ENCODE measurements at regions not wholly inside any gene's neighbourhood (a gene's known extent, or its start where the extent isn't known, plus 50 kb on each side); places are given as distances from the start of the nearest gene placed in this dataset.

- DNase-seq (ENCODE audit: low read depth, low spot score), result no peak
Observed at GRCh38 chr2:48138898-48139297, 175.6 kb upstream of the FOXN2 start.

- DNase-seq (ENCODE audit: low read depth, low spot score), result no peak
Observed at GRCh38 chr2:48140586-48140985, 173.9 kb upstream of the FOXN2 start.

DNA sequence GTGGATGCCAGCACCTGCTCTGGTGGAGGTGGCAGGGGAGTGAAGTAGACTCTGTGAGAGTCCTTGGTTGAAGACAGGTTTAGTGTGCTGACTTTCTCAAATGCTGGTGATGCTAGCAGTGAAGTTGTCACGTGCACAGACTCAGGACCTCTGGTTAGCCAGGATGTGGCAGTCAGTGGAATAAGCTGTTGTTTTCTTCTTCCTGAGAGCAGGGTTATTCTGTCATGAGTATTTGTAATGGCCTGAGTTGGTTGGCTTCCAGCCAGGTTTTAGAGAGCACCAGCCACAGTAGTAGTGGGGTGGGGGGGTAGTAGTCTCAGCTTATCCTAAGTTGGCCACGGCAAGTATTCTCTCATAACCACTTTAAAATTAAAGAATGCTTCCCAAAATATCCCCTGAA is 169.7 kb upstream of the FOXN2 start:
- DNase-seq (ENCODE audit: low read depth, low spot score), result no peak

DNA sequence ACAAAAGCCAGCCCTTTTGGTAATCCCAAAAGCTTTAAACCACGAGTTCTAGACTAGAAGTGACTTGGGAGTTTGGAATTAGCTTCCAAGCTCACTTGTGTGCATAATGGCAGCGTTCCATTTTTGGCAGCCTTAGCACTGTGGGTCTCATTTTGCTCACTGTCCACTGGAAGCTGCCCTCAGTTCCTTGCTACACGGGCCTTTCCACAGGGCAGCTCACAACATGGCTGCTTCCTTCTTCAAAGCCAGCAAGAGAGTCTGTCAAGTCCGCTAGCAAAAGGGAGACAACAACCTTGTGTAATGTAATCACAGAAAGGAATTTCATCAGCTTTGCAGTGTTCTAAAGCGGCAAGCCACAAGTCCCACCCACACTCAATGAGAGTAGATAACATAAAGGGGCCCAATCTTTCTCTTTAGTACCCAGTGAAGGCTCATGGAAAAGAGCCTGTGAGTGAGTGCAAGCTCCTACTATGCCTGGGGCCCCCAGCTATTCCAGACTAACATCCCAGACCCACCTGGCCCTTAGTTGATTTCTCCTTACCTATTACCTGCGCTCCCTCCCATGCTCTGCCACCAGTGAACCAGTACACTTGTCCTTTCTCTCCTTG is 168.5 kb upstream of the FOXN2 start:
- DNase-seq (ENCODE audit: low read depth, low spot score), result no peak

GRCh38 chr2:48146552-48146951 is 167.9 kb upstream of the FOXN2 start:
- DNase-seq (ENCODE audit: low read depth, low spot score), result no peak

DNA sequence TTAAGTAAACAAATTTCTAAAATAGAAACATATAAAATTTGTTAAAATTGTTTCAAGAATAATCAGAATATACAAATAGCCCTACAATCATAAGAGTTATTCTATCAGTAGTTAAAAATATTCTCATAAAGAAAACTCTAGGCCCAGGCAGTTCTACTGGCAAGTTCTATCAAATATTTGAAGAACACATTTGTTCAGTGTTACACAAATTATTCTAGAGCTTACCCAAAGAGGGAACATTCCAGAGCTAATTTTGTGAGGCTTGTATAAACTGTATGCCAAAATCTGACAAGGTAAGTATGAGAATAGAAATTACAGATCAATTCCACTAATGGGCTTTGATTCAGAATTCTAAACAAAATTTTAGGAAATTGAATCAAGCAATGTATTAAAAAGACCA is 166.8 kb upstream of the FOXN2 start:
- DNase-seq (ENCODE audit: low read depth, low spot score), result no peak

- DNase-seq (ENCODE audit: low read depth, low spot score), result no peak
Observed at GRCh38 chr2:48148841-48149430, 165.5 kb upstream of the FOXN2 start.

GRCh38 chr2:48157150-48157549 is 157.3 kb upstream of the FOXN2 start:
- DNase-seq (ENCODE audit: low read depth, low spot score), result no peak

GRCh38 chr2:48161628-48162027 is 152.9 kb upstream of the FOXN2 start:
- DNase-seq (ENCODE audit: low read depth, low spot score), result no peak

DNA sequence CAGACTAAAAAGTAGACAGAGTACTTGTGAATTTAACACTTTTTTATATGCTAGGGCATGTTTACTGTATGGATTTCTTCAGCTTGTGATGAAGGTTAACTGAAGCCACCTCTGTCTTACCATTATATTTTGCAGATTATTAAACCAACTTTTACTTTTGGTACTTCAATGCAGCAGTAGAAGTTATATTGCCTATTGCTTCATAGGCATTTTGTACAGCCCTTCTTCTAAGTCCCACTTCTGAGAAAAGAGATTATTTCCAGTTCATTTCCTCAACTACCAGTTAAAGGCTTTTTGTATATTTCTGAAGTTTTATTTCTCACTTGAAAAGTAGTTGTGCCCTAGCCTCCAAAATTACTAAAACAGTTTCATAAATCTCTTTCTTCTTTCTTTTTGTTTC is 151.7 kb upstream of the FOXN2 start:
- DNase-seq (ENCODE audit: low read depth, low spot score), result no peak

GRCh38 chr2:48165070-48165753 is 149.3 kb upstream of the FOXN2 start:
- no peak for DNase-seq (ENCODE audit: low read depth, low spot score)

GRCh38 chr2:48169141-48169592 is 145.3 kb upstream of the FOXN2 start:
- no peak for DNase-seq (ENCODE audit: low read depth, low spot score)

DNA sequence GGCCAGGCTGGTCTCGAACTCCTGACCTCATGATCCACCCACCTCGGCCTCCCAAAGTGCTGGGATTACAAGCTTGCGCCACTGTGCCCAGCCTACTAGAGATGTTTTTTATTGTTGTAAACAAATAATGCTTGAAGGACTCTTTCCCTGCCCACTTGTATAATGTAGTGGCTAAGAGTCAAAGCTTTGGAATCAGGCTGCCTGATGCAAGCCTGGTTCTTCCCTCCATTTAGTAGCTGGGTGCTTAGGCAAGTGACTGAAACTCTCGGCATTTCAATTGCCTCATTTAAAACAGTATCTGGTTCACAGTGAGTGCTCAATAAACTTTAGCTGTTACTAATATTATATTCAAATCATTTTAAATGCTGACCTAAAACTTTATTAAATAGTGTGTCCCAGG is 144.2 kb upstream of the FOXN2 start:
- no peak for DNase-seq (ENCODE audit: low read depth, low spot score)

DNA sequence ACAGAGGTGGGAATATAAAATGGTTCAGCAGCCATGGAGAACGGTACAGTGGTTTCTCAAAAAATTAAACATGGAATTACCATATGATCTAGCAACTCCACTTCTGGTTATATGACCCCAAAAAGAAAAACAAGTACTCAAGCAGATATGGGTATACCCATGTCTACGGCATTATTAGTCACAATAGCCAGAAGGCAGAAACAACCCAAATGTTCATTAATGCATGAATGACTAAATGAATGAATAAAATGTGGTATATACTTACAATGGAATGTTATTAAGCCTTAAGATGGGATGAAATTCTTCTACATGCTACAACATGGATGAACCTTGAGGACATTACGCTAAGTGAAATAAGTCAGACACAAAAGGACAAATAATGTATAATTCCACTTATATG is 141.3 kb upstream of the FOXN2 start:
- no peak for DNase-seq (ENCODE audit: low read depth, low spot score)

GRCh38 chr2:48174503-48174902 is 140.0 kb upstream of the FOXN2 start:
- DNase-seq (ENCODE audit: low read depth, low spot score), result no peak

GRCh38 chr2:48175254-48175653 is 139.2 kb upstream of the FOXN2 start:
- no peak for DNase-seq (ENCODE audit: low read depth, low spot score)

GRCh38 chr2:48175656-48176055 is 138.8 kb upstream of the FOXN2 start:
- no peak for DNase-seq (ENCODE audit: low read depth, low spot score)

- no peak for DNase-seq (ENCODE audit: low read depth, low spot score)
Observed at GRCh38 chr2:48176876-48177275, 137.6 kb upstream of the FOXN2 start.

GRCh38 chr2:48178611-48179010 is 135.9 kb upstream of the FOXN2 start:
- DNase-seq (ENCODE audit: low read depth, low spot score), result no peak

- no peak for DNase-seq (ENCODE audit: low read depth, low spot score)
Observed at GRCh38 chr2:48180557-48180956, 133.9 kb upstream of the FOXN2 start.

- no peak for DNase-seq (ENCODE audit: low read depth, low spot score)
Observed at GRCh38 chr2:48183276-48183675, 131.2 kb upstream of the FOXN2 start.

- DNase-seq (ENCODE audit: low read depth, low spot score), result no peak
Observed at GRCh38 chr2:48183991-48184390, 130.5 kb upstream of the FOXN2 start.

DNA sequence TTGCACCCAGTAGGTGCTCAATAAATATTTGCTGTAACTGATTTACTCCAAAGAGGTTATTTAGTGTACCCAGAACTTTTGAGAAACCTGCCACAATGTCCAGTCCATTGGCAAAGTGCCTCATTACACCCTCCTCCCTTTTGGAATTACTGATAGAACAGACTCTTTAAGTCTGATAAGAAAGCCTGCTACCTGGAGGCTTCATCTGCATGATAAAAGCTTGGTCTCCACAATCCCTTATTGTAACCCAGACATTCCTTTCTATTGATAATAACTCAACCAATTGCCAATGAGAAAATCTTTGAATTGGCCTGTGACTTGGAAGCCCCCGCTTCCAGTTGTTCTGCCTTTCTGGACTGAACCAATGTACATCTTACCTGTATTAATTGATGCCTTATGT is 127.0 kb upstream of the FOXN2 start:
- DNase-seq (ENCODE audit: low read depth, low spot score), result no peak

All from brain pericyte (primary cell).